ENCODE measurements at regions not wholly inside any gene's neighbourhood (a gene's known extent, or its start where the extent isn't known, plus 50 kb on each side); places are given as distances from the start of the nearest gene placed in this dataset.

- Histone ChIP-seq H4K91ac (ENCODE audit: insufficient read length, low read depth, low read length) (no peak overlapping the region), H3T11ph (ENCODE audit: low read length) (no peak overlapping the region), H4K20me1 (ENCODE audit: control insufficient read depth, insufficient read depth, insufficient read length) (no peaks in the 10 kb centered on the region), H3K23me2 (ENCODE audit: insufficient read length, low read depth, low read length, poor library complexity, severe bottlenecking) (no peaks in the 10 kb centered on the region), H3K4ac (ENCODE audit: low read depth, low read length) (no peak overlapping the region), H4K5ac (ENCODE audit: insufficient read length, low read depth, low read length) (no peak overlapping the region), H2BK15ac (ENCODE audit: low read depth, low read length) (no peak overlapping the region), H3K4me2 (ENCODE audit: insufficient read depth, insufficient read length, low read length) (no peak overlapping the region), H3K27me3 (ENCODE audit: insufficient read depth, low read length) (no peaks in the 10 kb centered on the region), H2AFZ (ENCODE audit: low read length) (no peak overlapping the region), H3K9ac (ENCODE audit: extremely low read depth, insufficient read length, low read length) (no peak overlapping the region), H3K9me3 (ENCODE audit: control insufficient read depth, low read depth, low read length) (no peaks in the 10 kb centered on the region), H3K14ac (ENCODE audit: insufficient read depth, low read length) (no peak overlapping the region), H3K79me1 (ENCODE audit: insufficient read depth, low read depth, low read length, poor library complexity, severe bottlenecking) (no peaks in the 10 kb centered on the region), H3K79me2 (ENCODE audit: insufficient read depth, low read length) (no peaks in the 10 kb centered on the region), H3K18ac (ENCODE audit: insufficient read length, low read depth, low read length) (no peak overlapping the region), H3K4me1 (ENCODE audit: insufficient read depth, low read length) (no peaks in the 10 kb centered on the region), H4K8ac (replicated peaks; ENCODE audit: insufficient read length, low read depth, low read length) (no peak overlapping the region), H3K56ac (ENCODE audit: insufficient read length, low read depth, low read length) (no peak overlapping the region), H2BK5ac (ENCODE audit: insufficient read length, low read length) (no peak overlapping the region), H2AK5ac (ENCODE audit: insufficient read length, low read length) (no peak overlapping the region), H2BK120ac (ENCODE audit: low read depth, low read length, poor library complexity, severe bottlenecking) (no peak overlapping the region), H3K23ac (ENCODE audit: insufficient read length, low read depth, low read length) (no peak overlapping the region), H2BK20ac (ENCODE audit: low read depth, low read length, poor library complexity, severe bottlenecking) (no peak overlapping the region), H2BK12ac (ENCODE audit: insufficient read length, low read depth, low read length) (no peak overlapping the region), H3K27ac (ENCODE audit: insufficient read length, low read depth, low read length) (no peak overlapping the region)
- Mint-ChIP-seq H3K36me3 (ENCODE audit: insufficient read depth in 1 of 3, low read depth in 3 of 3) (no peaks in the 10 kb centered on the region), H3K4me3 (no peak overlapping the region), H3K9me3 (no peaks in the 10 kb centered on the region), H3K27ac (no peak overlapping the region), H3K27me3 (ENCODE audit: low read depth) (no peaks in the 10 kb centered on the region), H3K4me1 (peaks cover 11 to 14% of the 10 kb centered on the region in 2 experiments)
- WGBS (ENCODE audit: extremely low coverage, insufficient read length, low lambda C conversion rate) = no CpG with 5 or more reads among the region's 6 CpGs
- TF ChIP-seq, protein P1, sequence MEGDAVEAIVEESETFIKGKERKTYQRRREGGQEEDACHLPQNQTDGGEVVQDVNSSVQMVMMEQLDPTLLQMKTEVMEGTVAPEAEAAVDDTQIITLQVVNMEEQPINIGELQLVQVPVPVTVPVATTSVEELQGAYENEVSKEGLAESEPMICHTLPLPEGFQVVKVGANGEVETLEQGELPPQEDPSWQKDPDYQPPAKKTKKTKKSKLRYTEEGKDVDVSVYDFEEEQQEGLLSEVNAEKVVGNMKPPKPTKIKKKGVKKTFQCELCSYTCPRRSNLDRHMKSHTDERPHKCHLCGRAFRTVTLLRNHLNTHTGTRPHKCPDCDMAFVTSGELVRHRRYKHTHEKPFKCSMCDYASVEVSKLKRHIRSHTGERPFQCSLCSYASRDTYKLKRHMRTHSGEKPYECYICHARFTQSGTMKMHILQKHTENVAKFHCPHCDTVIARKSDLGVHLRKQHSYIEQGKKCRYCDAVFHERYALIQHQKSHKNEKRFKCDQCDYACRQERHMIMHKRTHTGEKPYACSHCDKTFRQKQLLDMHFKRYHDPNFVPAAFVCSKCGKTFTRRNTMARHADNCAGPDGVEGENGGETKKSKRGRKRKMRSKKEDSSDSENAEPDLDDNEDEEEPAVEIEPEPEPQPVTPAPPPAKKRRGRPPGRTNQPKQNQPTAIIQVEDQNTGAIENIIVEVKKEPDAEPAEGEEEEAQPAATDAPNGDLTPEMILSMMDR (conservative IDR thresholded peaks at IDR 0.05) = no peak
- DNase-seq = no peak
Observed at GRCh38 chr20:55446301-55446700, 559.0 kb downstream of the CBLN4 start.

All from H9 (cell line).